ENCODE measurements at regions not wholly inside any gene's neighbourhood (a gene's known extent, or its start where the extent isn't known, plus 50 kb on each side); places are given as distances from the start of the nearest gene placed in this dataset.

GRCh38 chr2:238570391-238570790 is 143.7 kb downstream of the ASB1 start:
- Histone ChIP-seq H3K9me3 (no peaks in the 10 kb centered on the region), H3K4me1 (no peaks in the 10 kb centered on the region), H3K27me3 (no peaks in the 10 kb centered on the region), H3K4me3 (no peak overlapping the region), H3K27ac (no peak overlapping the region), H3K36me3 (no peaks in the 10 kb centered on the region)
- intact Hi-C loops (cut with DNase I; ENCODE audit: low total_unique reads) = no loop called here
- TF ChIP-seq POLR2A (IDR thresholded peaks at IDR 0.05) (no peak), CTCF (IDR thresholded peaks at IDR 0.05) (no peak)
- no peak for DNase-seq

- no peaks in the 10 kb centered on the region for H3K36me3 ChIP-seq
- intact Hi-C loops (cut with DNase I; ENCODE audit: low total_unique reads) = no loop called here
- H3K4me3 ChIP-seq = no peak overlapping the region
- TF ChIP-seq CTCF (IDR thresholded peaks at IDR 0.05) (no peak), POLR2A (IDR thresholded peaks at IDR 0.05) (no peak)
- H3K9me3 ChIP-seq = no peaks in the 10 kb centered on the region
- DNase-seq = no peak
- H3K27me3 ChIP-seq = no peaks in the 10 kb centered on the region
- no peak overlapping the region for H3K27ac ChIP-seq
- no peaks in the 10 kb centered on the region for H3K4me1 ChIP-seq
Measured at GRCh38 chr2:238570926-238571325, 144.2 kb downstream of the ASB1 start.

GRCh38 chr2:238571661-238572372 is 145.1 kb downstream of the ASB1 start:
- Histone ChIP-seq H3K36me3 (no peaks in the 10 kb centered on the region), H3K27me3 (no peaks in the 10 kb centered on the region), H3K9me3 (no peaks in the 10 kb centered on the region), H3K4me1 (no peaks in the 10 kb centered on the region), H3K27ac (no peak overlapping the region), H3K4me3 (no peak overlapping the region)
- intact Hi-C loops (cut with DNase I; ENCODE audit: low total_unique reads) = no loop called here
- DNase-seq = no peak
- TF ChIP-seq POLR2A (IDR thresholded peaks at IDR 0.05) = no peak
- TF ChIP-seq CTCF (IDR thresholded peaks at IDR 0.05) = no peak

- Histone ChIP-seq H3K36me3 (no peaks in the 10 kb centered on the region), H3K4me3 (no peak overlapping the region), H3K27ac (no peak overlapping the region), H3K4me1 (no peaks in the 10 kb centered on the region), H3K27me3 (no peaks in the 10 kb centered on the region), H3K9me3 (no peaks in the 10 kb centered on the region)
- no peak for DNase-seq
- intact Hi-C loops (cut with DNase I; ENCODE audit: low total_unique reads) = no loop called here
- TF ChIP-seq POLR2A (IDR thresholded peaks at IDR 0.05) (no peak), CTCF (IDR thresholded peaks at IDR 0.05) (peak in 2 of 4 experiments; percentile 24 to 30)
Measured at GRCh38 chr2:238573065-238573778, 146.5 kb downstream of the ASB1 start.

- Histone ChIP-seq H3K4me1 (no peaks in the 10 kb centered on the region), H3K27me3 (no peaks in the 10 kb centered on the region), H3K9me3 (no peaks in the 10 kb centered on the region), H3K27ac (no peak overlapping the region), H3K36me3 (no peaks in the 10 kb centered on the region), H3K4me3 (no peak overlapping the region)
- DNase-seq = no peak
- no peak for TF ChIP-seq CTCF (IDR thresholded peaks at IDR 0.05)
- TF ChIP-seq POLR2A (IDR thresholded peaks at IDR 0.05) = no peak
- intact Hi-C loops (cut with DNase I; ENCODE audit: low total_unique reads) = no loop called here
Measured at GRCh38 chr2:238573916-238574315, 147.2 kb downstream of the ASB1 start.

All from uterus (tissue), 3 donors.